BLaER1 treated with 17β-estradiol and CSF1 and Interleukin-3, amounts not matched to agents 10 nM and 100 nM (cell line): ENCODE measurements at regions not wholly inside any gene's neighbourhood (a gene's known extent, or its start where the extent isn't known, plus 50 kb on each side); places are given as distances from the start of the nearest gene placed in this dataset.

Experiments
- H3K27ac ChIP-seq, 11 experiments: shearing (Covaris generic); formaldehyde crosslinking; 2 replicates each; pipeline ENCODE4 v1.8.1; 2022
- H3K27me3 ChIP-seq, 11 experiments: shearing (Covaris generic); formaldehyde crosslinking; 2 replicates each; pipeline ENCODE4 v1.8.1; 2022
- H3K36me3 ChIP-seq, 11 experiments: shearing (Covaris generic); formaldehyde crosslinking; 2 replicates each; pipeline ENCODE4 v1.8.1; 2022
- H3K4me1 ChIP-seq, 10 experiments: shearing (Covaris generic); formaldehyde crosslinking; 2 replicates each; pipeline ENCODE4 v1.8.1; 2022
- H3K4me2 ChIP-seq, 11 experiments: shearing (Covaris generic); formaldehyde crosslinking; 2 replicates each; pipeline ENCODE4 v1.8.1; 2022
- H3K4me3 ChIP-seq, 10 experiments: shearing (Covaris generic); formaldehyde crosslinking; 2 replicates each; pipeline ENCODE4 v1.8.1; 2022
- H3K9ac ChIP-seq, 11 experiments: shearing (Covaris generic); formaldehyde crosslinking; 2 replicates each; pipeline ENCODE4 v1.8.1; 2022
- H3K9me3 ChIP-seq, 11 experiments: shearing (Covaris generic); formaldehyde crosslinking; replicated peaks in 1 of 11; 2 replicates each; pipeline ENCODE4 v1.8.1; 2022
- H4K20me1 ChIP-seq, 11 experiments: shearing (Covaris generic); formaldehyde crosslinking; 2 replicates each; pipeline ENCODE4 v1.8.1; 2022
- Cebpa-rat ChIP-seq, 11 experiments: shearing (Covaris generic); IDR thresholded peaks; 2 replicates each; pipeline ENCODE4 v1.8.1; 2022

GRCh38 chrX:140848800-140849199, 139.2 kb downstream of the LINC00632 start:
- H3K27me3 ChIP-seq: peaks cover 76 to 100% (median 97%) of the 10 kb centered on the region in 11 experiments
- H3K9ac ChIP-seq: no peak overlapping the region
- TF ChIP-seq Cebpa-rat (IDR thresholded peaks at IDR 0.05): peak in 6 of 11 experiments; percentile 33 to 92 (median 72); a peak in 10 of 22 replicates
- H4K20me1 ChIP-seq: no peaks in the 10 kb centered on the region; a peak in 1 of 22 replicates
- H3K4me2 ChIP-seq: no peak overlapping the region
- no peaks in the 10 kb centered on the region for H3K36me3 ChIP-seq
- no peak overlapping the region for H3K27ac ChIP-seq
- no peaks in the 10 kb centered on the region for H3K4me1 ChIP-seq
- H3K4me3 ChIP-seq: no peak overlapping the region
- H3K9me3 ChIP-seq: no peaks in the 10 kb centered on the region

- H3K9ac ChIP-seq: no peak overlapping the region
- H3K4me3 ChIP-seq: no peak overlapping the region
- no peak overlapping the region for H3K4me2 ChIP-seq
- no peak for TF ChIP-seq Cebpa-rat (IDR thresholded peaks at IDR 0.05)
- H3K27me3 ChIP-seq: peaks cover 91 to 100% (median 99%) of the 10 kb centered on the region in 11 experiments
- peaks cover 0 to 10% (median 0%) of the 10 kb centered on the region in 11 experiments; a peak in 1 of 22 replicates for H3K9me3 ChIP-seq
- H3K27ac ChIP-seq: no peak overlapping the region
- H3K36me3 ChIP-seq: no peaks in the 10 kb centered on the region
- no peaks in the 10 kb centered on the region for H3K4me1 ChIP-seq
- H4K20me1 ChIP-seq: no peaks in the 10 kb centered on the region
These were observed 141.7 kb upstream of the SPANXB1 start for GRCh38 chrX:140860718-140861117.

GRCh38 chrX:140866446-140866845, 135.9 kb upstream of the SPANXB1 start:
- Histone ChIP-seq H3K9ac (no peak overlapping the region), H3K4me3 (no peak overlapping the region), H3K4me2 (no peak overlapping the region), H3K27me3 (peaks cover 63 to 98% (median 87%) of the 10 kb centered on the region in 11 experiments), H3K4me1 (no peaks in the 10 kb centered on the region), H3K27ac (no peak overlapping the region), H3K9me3 (peaks cover 0 to 18% (median 10%) of the 10 kb centered on the region in 11 experiments; a peak in 9 of 22 replicates), H4K20me1 (no peaks in the 10 kb centered on the region), H3K36me3 (no peaks in the 10 kb centered on the region)
- no peak for TF ChIP-seq Cebpa-rat (IDR thresholded peaks at IDR 0.05)

- no peaks in the 10 kb centered on the region for H3K36me3 ChIP-seq
- no peak for TF ChIP-seq Cebpa-rat (IDR thresholded peaks at IDR 0.05)
- H3K4me3 ChIP-seq: no peak overlapping the region
- no peaks in the 10 kb centered on the region; a peak in 1 of 22 replicates for H4K20me1 ChIP-seq
- H3K27me3 ChIP-seq: peaks cover 87 to 100% (median 92%) of the 10 kb centered on the region in 11 experiments
- H3K4me2 ChIP-seq: no peak overlapping the region; a peak in 1 of 22 replicates
- H3K4me1 ChIP-seq: no peaks in the 10 kb centered on the region
- no peak overlapping the region for H3K27ac ChIP-seq
- no peak overlapping the region for H3K9ac ChIP-seq
- H3K9me3 ChIP-seq: no peaks in the 10 kb centered on the region
These were observed 89.8 kb upstream of the SPANXB1 start for GRCh38 chrX:140912606-140913005.

GRCh38 chrX:140913802-140914501, 88.4 kb upstream of the SPANXB1 start:
- H3K9me3 ChIP-seq: 0 out of 22 replicates have a peak, but pooled peaks cover 0 to 9% (median 0%) of the 10 kb centered on the region in 11 experiments
- H3K27ac ChIP-seq: no peak overlapping the region
- TF ChIP-seq Cebpa-rat (IDR thresholded peaks at IDR 0.05): no peak
- no peaks in the 10 kb centered on the region for H3K36me3 ChIP-seq
- no peaks in the 10 kb centered on the region for H3K4me1 ChIP-seq
- no peaks in the 10 kb centered on the region; a peak in 1 of 22 replicates for H4K20me1 ChIP-seq
- peaks cover 84 to 98% (median 88%) of the 10 kb centered on the region in 11 experiments for H3K27me3 ChIP-seq
- H3K4me2 ChIP-seq: no peak overlapping the region
- no peak overlapping the region for H3K4me3 ChIP-seq
- H3K9ac ChIP-seq: no peak overlapping the region

GRCh38 chrX:140916872-140917271, 85.5 kb upstream of the SPANXB1 start:
- Histone ChIP-seq H3K4me3 (no peak overlapping the region), H3K27ac (no peak overlapping the region), H3K27me3 (peaks cover 62 to 90% (median 81%) of the 10 kb centered on the region in 11 experiments), H4K20me1 (no peaks in the 10 kb centered on the region; a peak in 1 of 22 replicates), H3K4me2 (no peak overlapping the region), H3K9me3 (0 out of 22 replicates have a peak, but pooled peaks cover 0 to 9% (median 0%) of the 10 kb centered on the region in 11 experiments), H3K36me3 (no peaks in the 10 kb centered on the region), H3K4me1 (no peaks in the 10 kb centered on the region), H3K9ac (no peak overlapping the region)
- TF ChIP-seq Cebpa-rat (IDR thresholded peaks at IDR 0.05): no peak

- Histone ChIP-seq H3K4me1 (no peaks in the 10 kb centered on the region), H3K4me3 (no peak overlapping the region), H4K20me1 (no peaks in the 10 kb centered on the region; a peak in 1 of 22 replicates), H3K9me3 (0 out of 22 replicates have a peak, but pooled peaks cover 0 to 9% (median 0%) of the 10 kb centered on the region in 11 experiments), H3K27me3 (peaks cover 55 to 89% (median 79%) of the 10 kb centered on the region in 11 experiments), H3K9ac (no peak overlapping the region), H3K27ac (no peak overlapping the region), H3K4me2 (no peak overlapping the region), H3K36me3 (no peaks in the 10 kb centered on the region)
- TF ChIP-seq Cebpa-rat (IDR thresholded peaks at IDR 0.05): no peak
These were observed 84.9 kb upstream of the SPANXB1 start for GRCh38 chrX:140917354-140918115.

GRCh38 chrX:140918398-140919038, 83.9 kb upstream of the SPANXB1 start:
- Histone ChIP-seq H3K4me3 (no peak overlapping the region), H3K4me1 (no peaks in the 10 kb centered on the region), H3K27ac (peak overlapping the region in 1 of 11 experiments; percentile 47; a peak in 1 of 22 replicates), H3K27me3 (peaks cover 48 to 88% (median 77%) of the 10 kb centered on the region in 11 experiments), H4K20me1 (no peaks in the 10 kb centered on the region; a peak in 1 of 22 replicates), H3K36me3 (no peaks in the 10 kb centered on the region), H3K9me3 (0 out of 22 replicates have a peak, but pooled peaks cover 0 to 9% (median 0%) of the 10 kb centered on the region in 11 experiments), H3K4me2 (no peak overlapping the region), H3K9ac (no peak overlapping the region)
- TF ChIP-seq Cebpa-rat (IDR thresholded peaks at IDR 0.05): no peak

GRCh38 chrX:140920416-140920815, 82.0 kb upstream of the SPANXB1 start:
- Histone ChIP-seq H3K9me3 (0 out of 22 replicates have a peak, but pooled peaks cover 0 to 9% (median 0%) of the 10 kb centered on the region in 11 experiments), H3K27ac (no peak overlapping the region), H3K4me1 (no peaks in the 10 kb centered on the region), H3K36me3 (no peaks in the 10 kb centered on the region), H3K4me2 (no peak overlapping the region), H3K4me3 (no peak overlapping the region), H3K9ac (no peak overlapping the region), H3K27me3 (peaks cover 43 to 88% (median 76%) of the 10 kb centered on the region in 11 experiments), H4K20me1 (no peaks in the 10 kb centered on the region; a peak in 1 of 22 replicates)
- TF ChIP-seq Cebpa-rat (IDR thresholded peaks at IDR 0.05): no peak
